ENCODE measurements at regions not wholly inside any gene's neighbourhood (a gene's known extent, or its start where the extent isn't known, plus 50 kb on each side); places are given as distances from the start of the nearest gene placed in this dataset.

DNA sequence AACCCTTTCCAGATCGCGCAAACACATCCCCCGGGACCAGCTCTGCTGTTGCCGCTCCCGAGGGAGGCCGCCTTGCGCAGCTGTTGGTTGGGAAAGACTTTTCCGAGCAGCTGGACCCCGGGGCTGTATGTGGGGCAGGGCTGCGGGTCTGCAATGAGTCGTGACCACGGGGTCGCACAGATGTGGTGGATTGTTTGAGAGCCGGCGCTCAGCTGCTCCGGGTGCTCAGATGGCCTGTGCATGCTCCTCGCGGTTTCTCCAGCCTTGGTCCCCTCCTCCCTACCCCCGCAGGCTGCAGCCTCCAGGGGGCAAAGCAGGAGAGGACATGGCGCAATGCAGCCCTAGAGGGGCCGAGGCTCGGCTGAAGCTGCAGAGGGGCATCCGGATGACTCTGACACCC, 105.2 kb upstream of the OTOS start:
- no peak for TF ChIP-seq POLR2A (IDR thresholded peaks at IDR 0.05)
- TF ChIP-seq, protein P1, sequence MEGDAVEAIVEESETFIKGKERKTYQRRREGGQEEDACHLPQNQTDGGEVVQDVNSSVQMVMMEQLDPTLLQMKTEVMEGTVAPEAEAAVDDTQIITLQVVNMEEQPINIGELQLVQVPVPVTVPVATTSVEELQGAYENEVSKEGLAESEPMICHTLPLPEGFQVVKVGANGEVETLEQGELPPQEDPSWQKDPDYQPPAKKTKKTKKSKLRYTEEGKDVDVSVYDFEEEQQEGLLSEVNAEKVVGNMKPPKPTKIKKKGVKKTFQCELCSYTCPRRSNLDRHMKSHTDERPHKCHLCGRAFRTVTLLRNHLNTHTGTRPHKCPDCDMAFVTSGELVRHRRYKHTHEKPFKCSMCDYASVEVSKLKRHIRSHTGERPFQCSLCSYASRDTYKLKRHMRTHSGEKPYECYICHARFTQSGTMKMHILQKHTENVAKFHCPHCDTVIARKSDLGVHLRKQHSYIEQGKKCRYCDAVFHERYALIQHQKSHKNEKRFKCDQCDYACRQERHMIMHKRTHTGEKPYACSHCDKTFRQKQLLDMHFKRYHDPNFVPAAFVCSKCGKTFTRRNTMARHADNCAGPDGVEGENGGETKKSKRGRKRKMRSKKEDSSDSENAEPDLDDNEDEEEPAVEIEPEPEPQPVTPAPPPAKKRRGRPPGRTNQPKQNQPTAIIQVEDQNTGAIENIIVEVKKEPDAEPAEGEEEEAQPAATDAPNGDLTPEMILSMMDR (IDR thresholded peaks at IDR 0.05 in 4 of 5, conservative IDR thresholded peaks at IDR 0.05 in 1 of 5), result no peak

Measured in gastrocnemius medialis (tissue), 4 donors.